ENCODE measurements at regions not wholly inside any gene's neighbourhood (a gene's known extent, or its start where the extent isn't known, plus 50 kb on each side); places are given as distances from the start of the nearest gene placed in this dataset.

- no peak for TF ChIP-seq CTCF (IDR thresholded peaks at IDR 0.05; ENCODE audit: low read depth, low read length)
- no peak for TF ChIP-seq EZH2phosphoT487 (IDR thresholded peaks at IDR 0.05; ENCODE audit: low read depth)
These were observed 347.2 kb downstream of the EFNA5 start for GRCh38 chr5:107323536-107323935.
